DMS79 (cell line): ENCODE measurements at regions not wholly inside any gene's neighbourhood (a gene's known extent, or its start where the extent isn't known, plus 50 kb on each side); places are given as distances from the start of the nearest gene placed in this dataset.

Source experiments
- DNase-seq: peaks from one replicate; lab custom pipeline; 2025; lab: John Stamatoyannopoulos, UW

DNA sequence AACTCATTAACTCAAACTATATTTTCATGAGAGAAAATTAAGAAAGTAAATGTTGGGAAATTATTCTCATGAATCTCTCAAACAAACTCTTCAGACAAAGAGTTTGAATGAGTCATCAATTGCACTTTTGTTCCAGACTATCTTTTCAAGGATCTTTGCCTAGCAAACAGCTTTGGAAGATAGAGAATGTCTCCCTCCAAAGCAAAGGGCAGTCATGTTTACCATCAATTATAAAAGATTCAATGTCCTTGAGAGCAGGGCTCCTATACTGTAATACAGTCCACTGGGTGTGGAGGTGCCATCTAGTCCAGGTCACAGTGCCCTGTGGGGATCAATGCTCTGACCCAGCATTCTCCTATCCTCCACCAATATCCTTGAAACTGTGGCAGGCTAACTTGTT, 1429.3 kb downstream of the EFNA5 start:
- no peak for DNase-seq

DNA sequence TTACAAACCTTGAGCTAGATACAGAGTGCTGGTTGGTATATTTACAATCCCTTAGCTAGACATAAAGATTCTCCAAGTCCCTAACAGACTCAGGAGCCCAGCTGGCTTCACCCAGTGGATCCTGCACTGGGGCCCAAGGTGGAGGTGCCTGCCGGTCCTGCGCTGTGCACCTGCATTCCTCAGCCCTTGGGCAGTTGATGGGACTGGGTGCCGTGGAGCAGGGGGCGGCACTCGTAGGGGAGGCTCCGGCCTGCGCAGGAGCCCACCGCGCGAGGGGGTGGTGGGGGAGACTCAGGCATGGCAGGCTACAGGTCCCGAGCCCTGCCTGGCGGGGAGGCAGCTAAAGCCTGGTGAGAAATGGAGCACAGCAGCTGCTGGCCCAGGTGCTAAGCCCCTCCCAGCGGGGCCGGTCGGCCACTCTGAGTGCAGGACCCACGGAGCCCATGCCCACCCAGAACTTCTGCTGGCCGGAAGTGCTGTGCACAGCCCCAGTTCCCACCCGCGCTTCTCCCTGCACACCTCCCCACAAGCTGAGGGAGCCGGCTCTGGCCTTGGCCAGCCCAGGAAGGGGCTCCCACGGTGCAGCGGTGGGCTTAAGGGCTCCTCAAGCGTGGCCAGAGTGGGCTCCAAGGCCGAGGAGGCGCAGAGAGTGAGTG, 1464.7 kb downstream of the EFNA5 start:
- no peak for DNase-seq

DNA sequence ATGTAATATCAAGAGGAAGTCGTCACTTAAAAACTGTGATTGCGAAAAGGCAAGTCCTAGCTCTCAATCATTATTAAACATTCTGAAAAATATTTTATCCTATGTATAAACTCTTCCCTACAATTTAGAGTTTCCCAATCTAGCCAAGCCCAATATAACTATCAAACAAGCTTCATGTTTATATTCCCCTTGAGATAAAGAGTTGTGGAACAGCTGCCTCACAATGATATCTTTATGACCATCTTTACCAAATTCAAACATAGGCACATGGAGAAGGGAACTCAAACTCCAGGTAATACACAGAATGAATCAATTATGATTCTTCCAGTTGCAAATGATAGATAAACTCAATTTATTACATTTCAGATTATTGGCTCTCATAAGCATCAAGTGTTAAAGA, 1468.7 kb downstream of the EFNA5 start:
- DNase-seq = no peak

DNA sequence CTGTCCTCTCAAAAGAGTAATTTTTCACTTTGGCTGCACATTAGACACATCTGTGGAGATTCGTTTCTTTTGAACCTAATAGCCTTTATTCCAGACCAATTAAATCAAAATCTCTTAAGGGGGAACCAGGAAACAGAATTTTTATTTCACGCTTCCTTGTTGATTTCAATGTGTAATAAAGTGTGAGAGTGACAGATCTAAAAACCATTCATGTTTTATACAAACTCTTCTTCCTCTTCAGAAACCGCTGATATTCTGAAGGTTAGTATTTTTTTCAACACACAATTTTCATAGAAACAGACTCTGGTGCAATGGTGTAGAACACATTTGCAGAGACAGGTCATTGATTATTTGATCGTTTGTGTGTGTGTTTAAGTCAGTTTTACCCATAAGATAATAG, 1469.8 kb downstream of the EFNA5 start:
- DNase-seq = no peak

DNA sequence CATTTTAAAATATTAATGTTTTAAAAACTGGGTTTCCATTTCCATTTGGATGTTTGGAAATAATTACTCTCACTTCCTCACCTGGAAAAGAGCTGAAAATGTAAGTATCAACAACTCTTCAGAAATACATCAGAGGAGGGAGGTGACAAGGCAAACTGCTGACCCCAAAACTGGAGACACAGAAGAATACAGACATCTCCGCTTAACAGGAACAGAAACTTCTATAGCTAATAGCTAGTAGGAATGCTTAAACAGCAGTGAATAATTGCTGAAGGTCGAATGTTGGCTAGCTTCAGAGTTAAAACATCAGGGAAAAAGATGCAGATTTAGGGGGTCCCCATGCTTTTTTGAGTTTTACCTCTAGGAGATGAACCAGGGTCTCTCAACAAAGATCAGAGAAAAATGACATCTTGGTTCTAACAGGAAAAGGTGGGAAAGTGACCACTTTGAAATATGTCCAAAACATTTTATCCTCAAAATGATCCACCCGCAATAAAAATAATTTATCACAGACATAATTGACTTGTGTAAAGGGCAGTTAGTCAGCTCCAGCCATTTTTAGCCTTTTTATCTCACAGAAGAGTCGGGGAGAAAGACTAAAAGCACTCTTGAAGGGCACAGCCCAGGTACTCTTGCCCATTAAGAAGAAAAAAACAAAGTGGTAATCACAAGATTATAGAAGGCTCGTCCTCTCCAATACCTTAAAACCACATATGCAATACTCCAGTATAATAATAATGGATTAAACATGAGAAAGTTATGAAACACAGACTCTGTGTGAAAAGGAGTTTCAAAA, 1474.9 kb downstream of the EFNA5 start:
- no peak for DNase-seq

DNA sequence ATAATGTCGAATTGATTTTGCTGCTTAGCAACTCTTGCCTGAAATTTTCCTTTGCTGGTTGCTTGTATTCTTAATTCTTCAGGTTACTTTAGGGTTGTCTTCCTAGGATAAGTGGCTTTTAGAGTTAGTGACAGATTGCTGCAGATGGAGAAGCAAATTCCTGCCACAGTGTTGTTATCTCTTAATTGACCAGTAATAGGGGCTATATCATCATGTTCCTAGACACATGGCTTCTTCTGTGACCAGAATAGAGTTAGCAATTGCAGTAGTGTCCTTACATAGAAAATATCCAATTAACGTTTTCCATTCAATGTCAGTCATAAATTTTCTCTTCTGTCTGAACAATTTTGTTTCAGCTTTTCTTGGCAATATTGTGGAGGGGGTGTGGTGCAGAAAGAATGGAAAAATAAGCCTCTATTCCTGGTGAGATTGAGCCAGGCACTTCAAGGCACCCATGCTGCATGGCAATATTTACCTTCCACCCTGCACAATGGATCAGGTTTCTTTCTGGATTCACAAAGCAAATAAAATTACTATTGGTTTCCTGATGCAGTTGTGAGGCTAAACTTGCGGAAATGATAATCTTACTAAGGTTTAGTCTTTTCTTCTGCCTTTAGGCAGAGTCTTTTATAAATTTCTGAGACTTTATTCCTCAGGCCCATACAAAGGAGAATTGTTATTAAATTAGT, 1481.5 kb downstream of the EFNA5 start:
- DNase-seq = no peak

DNA sequence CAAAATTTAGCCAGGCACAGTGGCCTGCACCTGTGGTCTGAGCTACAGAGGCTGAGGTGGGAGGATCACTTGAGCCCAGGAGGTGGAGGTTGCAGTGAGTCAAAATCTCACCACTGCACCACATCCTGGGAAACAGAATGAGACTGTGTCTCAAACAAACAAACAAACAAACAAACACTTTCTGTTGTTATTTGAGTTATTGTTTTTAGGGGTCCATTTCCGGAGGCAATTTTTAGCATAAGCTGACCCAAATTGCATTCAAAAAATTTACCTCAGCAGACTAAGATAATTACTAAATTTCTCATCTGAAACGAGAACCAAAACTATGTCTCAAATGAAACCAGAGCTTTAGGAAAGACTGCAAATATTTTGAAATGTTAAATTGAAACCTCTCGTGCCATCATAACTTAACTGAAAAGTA, 1485.1 kb downstream of the EFNA5 start:
- no peak for DNase-seq

DNA sequence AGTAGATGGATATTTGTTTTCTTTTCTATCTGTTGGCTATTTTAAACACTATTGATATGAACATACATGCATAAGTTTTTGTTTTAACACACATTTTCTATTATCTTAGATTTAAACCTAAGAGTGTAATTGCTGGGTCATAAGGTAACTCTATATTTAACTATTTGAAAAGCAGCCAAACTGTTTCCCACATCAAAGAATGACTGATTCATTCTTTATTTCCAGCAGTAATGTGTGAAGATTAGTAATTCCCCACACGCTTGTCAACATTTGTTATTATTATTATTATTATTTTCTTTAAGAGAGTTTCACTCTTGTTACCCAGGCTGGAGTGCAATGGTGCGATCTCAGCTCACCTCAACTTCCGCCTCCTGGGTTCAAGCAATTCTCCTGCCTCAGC, 1495.8 kb downstream of the EFNA5 start:
- no peak for DNase-seq

DNA sequence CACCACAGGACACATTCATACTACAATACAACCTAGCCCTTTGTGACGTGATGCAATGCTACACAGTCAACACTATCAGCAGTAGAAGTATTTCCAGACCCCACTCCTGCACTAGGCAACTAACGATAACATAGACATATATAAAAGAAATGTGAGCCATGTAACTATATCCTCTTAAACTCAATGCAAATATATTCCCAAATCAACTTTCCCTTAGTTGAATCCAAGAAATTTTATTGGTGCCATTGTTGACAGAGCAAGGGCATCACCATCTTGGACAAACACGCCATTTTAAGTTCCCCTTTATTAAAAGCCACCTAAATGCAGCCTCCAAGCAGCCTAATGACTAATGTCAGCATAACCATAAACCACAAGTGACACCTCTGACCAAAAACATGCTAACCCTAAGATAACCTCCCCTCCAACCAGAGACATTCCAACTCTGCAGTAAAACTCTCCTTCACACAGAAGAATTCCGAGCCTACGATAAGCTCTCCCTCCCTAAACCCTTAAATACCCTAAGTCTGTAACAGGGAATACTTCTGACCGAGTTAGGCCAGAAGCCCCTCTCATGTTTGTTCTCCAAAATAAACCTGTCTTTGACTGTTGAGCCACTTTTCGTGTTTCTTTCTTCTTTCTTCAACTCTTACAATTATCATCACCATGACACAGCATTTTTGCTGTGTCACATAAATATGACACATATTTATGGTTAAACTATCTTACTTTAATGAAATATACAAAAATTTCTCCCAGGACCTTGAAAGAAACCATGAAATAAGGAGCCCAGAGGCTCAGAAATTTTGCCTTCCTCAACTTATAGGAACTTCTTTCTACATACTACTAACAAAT, 1497.8 kb downstream of the EFNA5 start:
- DNase-seq = no peak

DNA sequence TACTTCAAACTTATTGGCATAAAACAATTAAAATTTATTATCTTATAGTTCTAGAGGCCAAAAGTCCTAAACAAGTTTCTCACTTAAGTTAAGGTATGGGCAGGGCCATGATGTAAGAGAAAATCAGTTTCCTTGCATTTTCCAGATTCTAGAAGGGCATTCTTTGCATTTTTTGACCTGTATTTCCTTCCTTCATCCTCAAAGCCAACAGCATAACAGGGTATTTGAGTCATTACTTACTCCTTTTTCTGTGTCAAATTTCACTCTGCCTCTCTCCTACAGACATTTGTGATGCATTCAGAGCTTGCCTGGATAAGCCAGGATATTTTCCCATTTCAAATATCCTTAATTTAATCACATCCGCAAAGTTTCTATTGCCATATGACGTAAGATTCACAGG, 1499.0 kb downstream of the EFNA5 start:
- no peak for DNase-seq

DNA sequence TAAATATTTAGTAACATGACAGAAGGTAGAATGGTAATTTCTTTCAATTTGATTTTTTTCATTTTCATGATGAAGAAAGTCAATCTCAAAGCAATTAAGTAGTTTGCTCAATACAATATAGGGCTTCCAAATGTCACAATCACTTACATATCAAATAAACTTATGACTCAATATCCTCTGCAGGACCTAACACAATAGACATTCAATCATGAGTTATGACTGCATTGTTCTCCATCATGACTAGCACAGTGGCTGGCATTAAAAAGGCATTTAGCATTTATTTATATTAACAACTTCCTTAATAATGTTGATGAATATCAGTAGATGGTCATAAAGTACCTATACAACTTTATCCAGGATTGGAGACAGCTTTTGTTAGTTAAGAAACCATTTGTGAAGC, 1499.6 kb downstream of the EFNA5 start:
- no peak for DNase-seq

DNA sequence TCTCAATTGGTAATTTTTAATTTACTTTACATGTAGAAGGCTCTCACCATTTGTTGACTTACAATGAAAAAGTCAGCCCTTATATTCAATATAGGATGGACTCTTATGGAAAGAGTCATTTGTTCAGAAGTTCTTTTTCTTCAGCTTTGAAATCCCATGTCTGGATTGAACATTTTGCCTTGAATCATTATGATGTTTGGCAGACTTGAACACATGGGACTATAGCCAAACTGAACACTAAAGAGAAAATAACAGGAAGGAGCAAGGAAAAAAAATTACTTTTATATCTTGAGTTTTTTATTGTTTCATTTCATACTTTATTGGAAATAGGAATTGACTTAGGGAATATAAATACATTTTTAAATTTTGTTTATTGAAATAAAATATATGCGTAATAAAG, 1503.0 kb downstream of the EFNA5 start:
- no peak for DNase-seq

DNA sequence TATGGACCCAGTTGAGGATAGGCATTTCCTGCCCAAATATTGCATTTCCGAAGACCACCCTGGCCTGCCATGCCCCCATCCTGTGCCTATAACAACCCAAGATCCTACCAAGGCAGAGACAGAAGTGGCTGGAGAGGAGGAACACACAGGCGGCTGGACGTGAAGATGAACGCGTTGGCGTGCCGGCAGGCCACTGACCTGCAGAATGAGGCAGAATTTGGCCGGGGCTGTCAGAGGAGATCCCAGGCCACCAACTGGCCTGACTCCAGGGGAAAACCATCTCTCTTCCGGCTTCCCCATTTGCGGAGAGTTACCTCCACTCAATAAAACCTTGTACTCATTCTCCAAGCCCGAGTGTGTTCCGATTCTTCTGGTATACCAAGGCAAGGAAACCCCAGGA, 1507.5 kb downstream of the EFNA5 start:
- no peak for DNase-seq

DNA sequence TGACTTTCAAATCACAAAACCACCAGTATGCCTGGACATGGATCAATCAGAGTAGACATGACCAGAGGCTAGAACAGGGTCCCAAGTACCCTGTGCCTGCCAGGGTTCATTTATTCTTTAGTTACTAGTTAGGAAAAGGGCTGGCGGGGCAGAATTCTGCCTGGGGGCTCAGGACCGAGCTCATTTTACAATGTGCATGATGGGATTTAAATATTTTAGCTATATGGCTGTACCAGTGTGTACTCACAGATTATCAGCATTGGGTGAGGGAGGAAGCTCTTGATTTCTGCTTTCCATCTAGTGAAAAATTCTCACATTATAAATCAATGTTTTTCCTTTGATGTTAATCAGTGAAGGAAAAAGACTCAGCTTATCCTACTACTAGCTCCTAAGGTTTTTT, 1511.1 kb downstream of the EFNA5 start:
- no peak for DNase-seq

DNA sequence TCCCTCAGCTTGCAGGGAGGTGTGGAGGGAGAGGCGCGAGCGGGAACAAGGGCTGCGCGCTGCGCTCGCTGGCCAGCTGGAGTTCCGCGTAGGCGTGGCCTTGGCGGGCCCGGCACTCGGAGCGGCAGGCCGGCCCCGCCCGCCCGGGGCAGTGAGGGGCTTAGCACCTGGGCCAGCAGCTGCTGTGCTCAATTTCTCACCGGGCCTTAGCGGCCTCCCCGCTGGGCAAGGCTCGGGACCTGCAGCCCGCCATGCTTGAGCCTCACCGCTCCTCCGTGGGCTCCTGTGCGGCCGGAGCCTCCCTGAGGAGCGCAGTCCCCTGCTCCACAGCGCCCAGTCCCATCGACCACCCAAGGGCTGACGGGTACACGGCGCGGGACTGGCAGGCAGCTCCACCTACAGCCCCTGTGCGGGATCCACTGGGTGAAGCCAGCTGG, 1516.4 kb downstream of the EFNA5 start:
- DNase-seq = no peak

DNA sequence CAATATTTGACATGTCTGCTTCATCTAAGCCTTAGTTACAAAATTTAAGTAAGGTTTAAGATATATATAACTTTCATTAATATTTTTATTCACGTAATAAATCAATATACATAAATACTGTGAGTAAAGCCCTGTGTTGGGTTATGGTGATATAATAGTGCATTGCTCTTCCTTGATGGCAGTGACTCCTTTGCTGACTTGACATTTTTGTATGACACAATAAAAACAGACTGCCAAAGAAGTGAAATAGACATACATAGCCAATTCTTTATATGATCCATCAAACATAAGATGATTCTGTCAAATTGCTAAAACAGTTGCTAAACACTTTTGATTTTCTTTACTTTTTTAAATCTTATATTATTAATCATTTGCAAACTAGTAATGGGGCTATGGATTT, 1518.2 kb downstream of the EFNA5 start:
- DNase-seq = no peak

DNA sequence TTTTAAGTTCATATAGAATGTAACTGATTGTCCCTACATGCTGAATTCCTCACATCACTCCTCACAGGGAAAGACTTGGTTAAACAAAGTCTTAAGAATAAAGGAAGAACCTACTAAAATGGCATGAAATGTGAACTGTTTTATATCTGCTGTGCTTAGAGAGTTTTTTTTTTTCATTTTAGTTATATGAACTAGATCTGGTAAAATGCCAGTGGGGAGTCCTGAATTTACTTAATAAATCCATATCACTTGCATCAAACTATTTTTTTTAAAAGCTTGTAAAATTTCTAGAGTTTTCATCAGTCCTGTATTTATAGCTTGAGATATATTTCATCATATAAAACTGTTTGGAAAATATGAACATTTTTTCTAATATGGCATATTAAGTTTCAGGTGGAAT, 1528.6 kb downstream of the EFNA5 start:
- DNase-seq = no peak

DNA sequence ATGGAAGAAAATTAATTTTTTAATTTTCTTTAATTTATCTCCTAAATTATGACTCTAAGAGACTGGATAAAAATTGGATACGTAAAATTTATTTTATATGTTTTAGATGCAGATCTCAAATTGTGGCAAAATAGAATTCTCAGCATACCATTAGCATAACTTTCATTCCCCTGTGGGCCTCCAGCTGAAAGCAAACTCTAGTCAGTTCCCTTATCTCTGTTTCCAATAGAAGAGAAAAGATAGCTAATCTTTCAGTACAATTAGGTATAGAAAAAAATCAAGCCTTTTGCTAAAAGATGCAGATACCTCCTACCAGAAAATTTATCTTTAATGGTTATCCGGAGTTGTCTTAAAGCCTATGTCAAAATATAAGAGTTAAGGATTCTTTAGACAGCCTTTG, 1530.6 kb downstream of the EFNA5 start:
- no peak for DNase-seq

DNA sequence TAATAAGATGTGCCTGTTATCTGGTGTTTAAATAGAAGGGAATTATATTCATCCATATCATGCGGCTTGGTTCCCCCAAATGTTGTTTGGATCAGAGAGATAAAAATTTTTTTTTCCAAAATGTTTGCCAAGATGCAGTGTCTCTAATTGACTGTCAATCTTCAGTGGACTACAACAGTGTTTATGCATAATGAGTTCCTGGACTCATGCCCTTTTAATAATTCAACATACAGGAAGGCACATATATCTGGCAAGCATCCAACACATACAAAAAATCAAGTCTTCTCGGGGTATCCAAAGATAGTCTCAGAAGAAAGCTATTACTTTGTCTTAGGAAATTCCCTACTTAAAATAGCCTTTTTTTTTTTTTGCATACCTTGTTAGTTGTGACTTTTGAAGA, 1534.7 kb downstream of the EFNA5 start:
- no peak for DNase-seq

DNA sequence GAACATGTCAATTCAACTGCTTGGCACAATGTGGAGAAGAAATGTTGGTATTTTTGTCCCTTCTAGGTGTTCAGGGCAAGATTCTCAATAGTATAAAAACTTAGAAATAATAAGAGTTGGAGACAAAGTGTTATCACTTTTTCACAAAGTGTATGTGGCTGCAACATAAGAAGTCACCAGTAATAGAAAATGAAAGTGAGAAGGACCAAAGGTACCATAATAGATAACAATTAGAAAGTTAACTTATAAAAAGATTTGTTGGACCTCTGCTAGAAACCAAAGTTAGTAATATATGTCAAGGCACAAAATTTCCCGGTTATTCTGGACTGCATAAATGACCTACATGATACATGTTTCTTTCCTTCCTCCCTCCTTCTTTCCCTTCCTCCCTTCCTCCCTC, 1535.3 kb downstream of the EFNA5 start:
- no peak for DNase-seq

DNA sequence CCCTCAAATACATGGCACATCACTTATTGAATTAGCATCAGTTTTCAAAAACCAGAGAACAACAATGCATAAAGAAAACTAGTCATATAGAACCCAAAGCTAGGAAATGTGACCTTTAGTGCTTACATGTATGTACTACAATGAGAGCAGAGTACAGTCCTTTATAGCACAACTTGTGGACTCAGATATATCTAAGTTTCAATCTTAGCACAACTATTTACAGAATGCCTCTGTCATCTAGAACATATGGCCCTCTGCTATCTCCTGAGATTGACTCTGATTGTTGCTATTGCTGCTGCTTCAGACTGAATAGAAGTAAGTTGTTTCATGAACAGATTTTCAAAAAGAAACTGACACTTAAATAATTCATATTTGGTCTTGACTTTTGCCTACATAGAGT, 1536.2 kb downstream of the EFNA5 start:
- no peak for DNase-seq

DNA sequence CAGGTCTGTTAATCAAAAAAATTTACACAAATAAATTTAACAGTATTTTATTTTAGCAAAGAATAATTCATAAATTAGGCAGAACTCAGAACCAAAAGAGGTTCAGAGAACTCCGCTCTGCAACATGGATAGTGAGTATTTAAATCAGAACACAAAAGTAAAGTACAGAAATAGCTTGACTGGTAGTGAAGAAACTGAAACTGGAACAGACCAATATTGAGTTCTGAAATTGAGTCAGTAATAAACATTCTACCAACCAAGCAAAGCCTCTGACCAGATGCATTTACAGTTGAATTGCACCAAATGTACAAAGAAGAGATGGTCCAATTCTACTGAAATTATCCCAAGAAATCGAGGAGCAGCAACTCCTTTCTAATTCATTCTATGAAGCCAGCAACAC, 1542.8 kb downstream of the EFNA5 start:
- DNase-seq = no peak
